Smooth muscle cell (in vitro differentiated cells): ENCODE measurements at regions not wholly inside any gene's neighbourhood (a gene's known extent, or its start where the extent isn't known, plus 50 kb on each side); places are given as distances from the start of the nearest gene placed in this dataset.

ENCODE experiments used
- DNase-seq: peaks from one replicate; lab custom pipeline; 2025; ENCODE audit not compliant: unreplicated experiment; lab: John Stamatoyannopoulos, UW
- H2AFZ ChIP-seq: fragments of 200-600 bp; sonication (generic); 2 replicates; pipeline ENCODE4 v1.6.0; 2016; ENCODE audit warnings: antibody characterized with exemption, low read depth, mild to moderate bottlenecking
- H3F3A ChIP-seq: fragments of 200-600 bp; sonication (generic); 2 replicates; pipeline ENCODE4 v1.6.0; 2017; ENCODE audit warnings: antibody characterized with exemption, low read depth
- H3K27ac ChIP-seq: fragments of 200-600 bp; sonication (generic); 2 replicates; pipeline ENCODE4 v1.5.1; 2016; ENCODE audit warnings: low read depth, mild to moderate bottlenecking
- H3K27me3 ChIP-seq: fragments of 200-600 bp; sonication (generic); 2 replicates; pipeline ENCODE4 v1.6.1; 2016; ENCODE audit warnings: low read depth, mild to moderate bottlenecking
- H3K36me3 ChIP-seq: fragments of 200-600 bp; sonication (generic); 2 replicates; pipeline ENCODE4 v1.5.1; 2016; ENCODE audit warnings: low read depth
- H3K4me1 ChIP-seq: fragments of 200-600 bp; sonication (generic); 2 replicates; pipeline ENCODE4 v1.5.1; 2016; ENCODE audit warnings: low read depth
- H3K4me2 ChIP-seq: fragments of 200-600 bp; sonication (generic); 2 replicates; pipeline ENCODE4 v1.6.0; 2016; ENCODE audit warnings: mild to moderate bottlenecking
- H3K4me3 ChIP-seq: fragments of 200-600 bp; sonication (generic); 2 replicates; pipeline ENCODE4 v1.5.1; 2016; ENCODE audit warnings: mild to moderate bottlenecking
- H3K79me2 ChIP-seq: fragments of 200-600 bp; sonication (generic); 2 replicates; pipeline ENCODE4 v1.6.0; 2016; ENCODE audit warnings: low read depth, mild to moderate bottlenecking
- H3K9ac ChIP-seq: fragments of 200-600 bp; sonication (generic); 2 replicates; pipeline ENCODE4 v1.6.0; 2016; ENCODE audit warnings: low read depth
- H3K9me3 ChIP-seq: fragments of 200-600 bp; sonication (generic); replicated peaks from 2 replicates; pipeline ENCODE4 v1.5.1; 2016; ENCODE audit warnings: low read depth
- H4K20me1 ChIP-seq: fragments of 200-600 bp; sonication (generic); 2 replicates; pipeline ENCODE4 v1.6.0; 2016; ENCODE audit warnings: low read depth
- CTCF ChIP-seq: fragments of 200-600 bp; sonication (generic); IDR thresholded peaks from 2 replicates; pipeline ENCODE4 v1.5.1; 2017; ENCODE audit warnings: borderline replicate concordance, mild to moderate bottlenecking, antibody characterized with exemption; ENCODE audit not compliant: insufficient read depth, poor library complexity, severe bottlenecking
- WGBS: methylation state at CpG from one replicate; pipeline ENCODE4 v1.1.7; 2016; ENCODE audit warnings: low lambda C conversion rate; 5-methylcytosine and 5-hydroxymethylcytosine counted together

- no peak overlapping the region for H3K4me2 ChIP-seq
- WGBS: 87% methylated on average over 12 of the region's 15 CpGs
- no peak for TF ChIP-seq CTCF
Measured at GRCh38 chr2:129721846-129722245, 257.6 kb upstream of the RAB6C start.

GRCh38 chr2:129722306-129723019 lies 257.0 kb upstream of the RAB6C start:
- H4K20me1 ChIP-seq: no peaks in the 10 kb centered on the region
- H3K4me2 ChIP-seq: no peak overlapping the region
- no peak overlapping the region for H3K4me3 ChIP-seq
- H3K79me2 ChIP-seq: no peaks in the 10 kb centered on the region
- no peak overlapping the region for H2AFZ ChIP-seq
- no peaks in the 10 kb centered on the region for H3K9me3 ChIP-seq
- H3K4me1 ChIP-seq: no peaks in the 10 kb centered on the region
- no peak for TF ChIP-seq CTCF
- 71% methylated on average over 20 of the region's 20 CpGs for WGBS
- no peaks in the 10 kb centered on the region for H3F3A ChIP-seq
- no peaks in the 10 kb centered on the region for H3K27me3 ChIP-seq
- H3K27ac ChIP-seq: no peak overlapping the region
- DNase-seq: no peak
- no peaks in the 10 kb centered on the region for H3K36me3 ChIP-seq
- H3K9ac ChIP-seq: no peak overlapping the region

More at GRCh38 chr2:129721846-129722245, 257.6 kb upstream of the RAB6C start:
- Histone ChIP-seq H3K4me3 (no peak overlapping the region), H3K27me3 (no peaks in the 10 kb centered on the region), H2AFZ (no peak overlapping the region), H3F3A (no peaks in the 10 kb centered on the region), H4K20me1 (no peaks in the 10 kb centered on the region), H3K36me3 (no peaks in the 10 kb centered on the region), H3K27ac (no peak overlapping the region), H3K4me1 (no peaks in the 10 kb centered on the region), H3K79me2 (no peaks in the 10 kb centered on the region), H3K9ac (no peak overlapping the region), H3K9me3 (no peaks in the 10 kb centered on the region)
- no peak for DNase-seq

- no peak for DNase-seq
- Histone ChIP-seq H3K36me3 (no peaks in the 10 kb centered on the region), H3K4me3 (no peak overlapping the region), H3K9me3 (no peaks in the 10 kb centered on the region), H3K4me1 (no peaks in the 10 kb centered on the region), H4K20me1 (no peaks in the 10 kb centered on the region), H3K27ac (no peak overlapping the region), H3K4me2 (no peak overlapping the region), H3K79me2 (no peaks in the 10 kb centered on the region), H3K27me3 (no peaks in the 10 kb centered on the region), H3K9ac (no peak overlapping the region), H2AFZ (no peak overlapping the region), H3F3A (no peaks in the 10 kb centered on the region)
- no peak for TF ChIP-seq CTCF
- WGBS: 88% methylated on average over 13 of the region's 13 CpGs
Measured at GRCh38 chr2:129723277-129724020, 256.0 kb upstream of the RAB6C start.
